ENCODE measurements at regions not wholly inside any gene's neighbourhood (a gene's known extent, or its start where the extent isn't known, plus 50 kb on each side); places are given as distances from the start of the nearest gene placed in this dataset.

DNA sequence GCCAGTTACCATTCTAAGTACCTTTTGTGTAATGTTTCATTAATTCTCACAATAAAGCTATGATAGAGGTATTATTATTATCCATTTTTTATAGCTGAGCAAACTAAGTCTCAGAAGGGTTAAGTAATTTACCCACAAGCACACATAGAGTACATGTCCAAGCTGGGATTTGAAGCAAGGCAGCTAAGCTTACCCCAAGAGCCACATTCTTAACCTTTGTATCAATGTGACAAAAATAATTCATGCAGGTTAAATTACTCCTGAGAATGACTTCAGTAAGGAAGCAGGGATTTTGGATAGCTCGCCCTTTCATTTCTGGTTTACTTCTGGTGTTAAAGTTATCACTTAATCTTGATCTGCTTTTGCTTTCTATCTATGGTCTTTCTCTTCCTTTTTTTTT is 141.9 kb downstream of the ACTBL2 start:
- H3K4me1 ChIP-seq = no peaks in the 10 kb centered on the region
- no peak overlapping the region for H3K4me3 ChIP-seq
- 90 to 100% methylated on average over 1 of the region's 1 CpG for WGBS, 2 donors
- TF ChIP-seq POLR2A (IDR thresholded peaks at IDR 0.05) = no peak
- TF ChIP-seq, protein P1, sequence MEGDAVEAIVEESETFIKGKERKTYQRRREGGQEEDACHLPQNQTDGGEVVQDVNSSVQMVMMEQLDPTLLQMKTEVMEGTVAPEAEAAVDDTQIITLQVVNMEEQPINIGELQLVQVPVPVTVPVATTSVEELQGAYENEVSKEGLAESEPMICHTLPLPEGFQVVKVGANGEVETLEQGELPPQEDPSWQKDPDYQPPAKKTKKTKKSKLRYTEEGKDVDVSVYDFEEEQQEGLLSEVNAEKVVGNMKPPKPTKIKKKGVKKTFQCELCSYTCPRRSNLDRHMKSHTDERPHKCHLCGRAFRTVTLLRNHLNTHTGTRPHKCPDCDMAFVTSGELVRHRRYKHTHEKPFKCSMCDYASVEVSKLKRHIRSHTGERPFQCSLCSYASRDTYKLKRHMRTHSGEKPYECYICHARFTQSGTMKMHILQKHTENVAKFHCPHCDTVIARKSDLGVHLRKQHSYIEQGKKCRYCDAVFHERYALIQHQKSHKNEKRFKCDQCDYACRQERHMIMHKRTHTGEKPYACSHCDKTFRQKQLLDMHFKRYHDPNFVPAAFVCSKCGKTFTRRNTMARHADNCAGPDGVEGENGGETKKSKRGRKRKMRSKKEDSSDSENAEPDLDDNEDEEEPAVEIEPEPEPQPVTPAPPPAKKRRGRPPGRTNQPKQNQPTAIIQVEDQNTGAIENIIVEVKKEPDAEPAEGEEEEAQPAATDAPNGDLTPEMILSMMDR (IDR thresholded peaks at IDR 0.05) = no peak
- no peaks in the 10 kb centered on the region for H3K27me3 ChIP-seq
- H3K27ac ChIP-seq = no peak overlapping the region
- H3K36me3 ChIP-seq (ENCODE audit: low read depth, missing control alignments) = no peaks in the 10 kb centered on the region
- DNase-seq = no peak
- no peaks in the 10 kb centered on the region for H3K9me3 ChIP-seq
- intact Hi-C loops (cut with DNase I; ENCODE audit: low total_unique reads) = no loop called here

DNA sequence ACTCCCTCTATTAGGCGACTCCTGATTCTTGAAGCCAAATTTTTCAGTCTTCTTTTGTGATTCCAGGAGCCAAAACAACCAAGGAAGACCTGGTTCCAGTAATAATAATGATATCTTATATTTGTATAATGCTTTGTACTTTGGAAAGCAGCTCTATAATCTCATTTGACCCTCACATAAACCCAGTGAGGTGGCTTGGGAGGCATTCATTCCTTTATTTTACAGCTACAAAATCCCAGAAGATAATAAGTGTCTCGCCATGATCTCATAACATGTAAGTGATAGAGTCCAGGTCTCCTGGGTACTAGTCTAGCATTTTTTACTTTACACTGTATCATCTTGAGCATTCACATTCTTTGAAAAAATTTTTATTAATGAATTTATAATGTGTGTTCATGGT is 143.1 kb downstream of the ACTBL2 start:
- Histone ChIP-seq H3K4me3 (no peak overlapping the region), H3K36me3 (ENCODE audit: low read depth, missing control alignments) (no peaks in the 10 kb centered on the region), H3K27me3 (no peaks in the 10 kb centered on the region), H3K4me1 (no peaks in the 10 kb centered on the region), H3K9me3 (no peaks in the 10 kb centered on the region), H3K27ac (no peak overlapping the region)
- intact Hi-C loops (cut with DNase I; ENCODE audit: low total_unique reads) = no loop called here
- no peak for DNase-seq
- TF ChIP-seq, protein P1 (IDR thresholded peaks at IDR 0.05) = no peak
- no peak for TF ChIP-seq POLR2A (IDR thresholded peaks at IDR 0.05)
- WGBS, 2 donors = 94 to 95% methylated on average over 2 of the region's 2 CpGs

DNA sequence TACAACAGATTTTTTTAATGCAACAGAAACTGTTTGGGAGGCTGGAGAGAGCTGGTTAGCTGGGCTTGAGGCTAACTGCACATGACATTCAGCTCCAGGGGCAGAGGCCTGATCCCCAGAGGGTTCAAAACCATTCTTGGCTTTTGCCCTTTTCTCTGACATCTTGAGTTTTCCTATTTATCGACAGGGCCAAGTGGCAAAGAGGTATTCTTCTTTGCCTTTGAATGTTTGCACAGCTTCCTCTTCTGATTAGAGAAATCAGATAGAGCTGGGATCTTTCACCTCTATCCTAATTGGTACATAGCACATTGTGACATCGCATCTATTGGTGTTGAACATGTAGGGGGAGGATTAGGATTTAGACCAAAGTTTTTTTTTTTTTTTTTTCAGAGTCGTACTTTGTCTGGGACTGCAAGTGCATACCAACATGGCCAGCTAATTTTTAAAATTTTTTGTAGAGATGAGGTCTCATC is 143.7 kb downstream of the ACTBL2 start:
- no peak for TF ChIP-seq POLR2A (IDR thresholded peaks at IDR 0.05)
- TF ChIP-seq, protein P1 (IDR thresholded peaks at IDR 0.05) = no peak
- DNase-seq = no peak
- no peaks in the 10 kb centered on the region for H3K36me3 ChIP-seq (ENCODE audit: low read depth, missing control alignments)
- no peak overlapping the region for H3K4me3 ChIP-seq
- no peaks in the 10 kb centered on the region for H3K27me3 ChIP-seq
- no peaks in the 10 kb centered on the region for H3K9me3 ChIP-seq
- no peak overlapping the region for H3K27ac ChIP-seq
- 67 to 79% methylated on average over 3 of the region's 3 CpGs for WGBS, 2 donors
- intact Hi-C loops (cut with DNase I; ENCODE audit: low total_unique reads) = no loop called here
- H3K4me1 ChIP-seq = no peaks in the 10 kb centered on the region

DNA sequence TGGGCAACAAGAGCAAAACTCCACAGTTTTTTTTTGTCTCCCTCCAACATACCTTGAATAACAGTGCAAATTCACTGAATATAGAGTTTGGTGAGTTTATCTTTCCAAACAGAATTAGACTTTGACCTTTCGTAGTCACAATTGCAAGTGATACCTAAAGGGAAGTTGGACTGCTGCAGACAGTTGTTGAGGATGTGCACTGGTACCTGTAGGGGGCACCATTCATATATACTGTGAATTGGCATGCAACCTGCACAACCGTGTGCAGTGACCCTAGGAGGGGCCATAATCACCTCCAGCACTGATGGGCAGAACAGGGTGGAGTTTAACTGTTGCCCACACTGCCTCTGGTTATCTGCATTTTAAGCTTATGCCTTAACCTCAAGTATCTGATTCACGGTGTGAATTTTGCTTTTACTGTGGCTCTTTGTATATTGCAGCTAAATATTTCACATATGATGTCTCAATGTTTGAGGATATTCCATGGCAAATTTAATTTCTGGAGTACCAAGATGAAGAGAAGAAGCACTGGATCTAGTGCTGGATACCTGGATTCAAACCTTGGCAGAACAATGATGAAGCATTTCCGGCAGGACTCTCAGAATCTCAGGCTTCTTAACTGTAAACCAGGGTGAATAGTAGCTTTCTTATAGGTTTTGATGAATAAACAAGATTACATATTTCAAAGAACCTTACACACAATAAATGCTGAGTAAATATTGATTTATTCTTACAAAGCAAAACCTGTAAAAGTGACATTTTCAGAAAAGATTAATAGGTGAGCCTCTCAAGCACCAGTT is 144.3 kb downstream of the ACTBL2 start:
- Histone ChIP-seq H3K27me3 (no peaks in the 10 kb centered on the region), H3K9me3 (no peaks in the 10 kb centered on the region), H3K4me1 (no peaks in the 10 kb centered on the region), H3K36me3 (ENCODE audit: low read depth, missing control alignments) (no peaks in the 10 kb centered on the region), H3K4me3 (no peak overlapping the region), H3K27ac (no peak overlapping the region)
- 72 to 78% methylated on average over 4 of the region's 4 CpGs for WGBS, 2 donors
- no peak for TF ChIP-seq POLR2A (IDR thresholded peaks at IDR 0.05)
- TF ChIP-seq, protein P1 (IDR thresholded peaks at IDR 0.05) = peak in 2 of 3 experiments; percentile 29 to 32
- intact Hi-C loops (cut with DNase I; ENCODE audit: low total_unique reads) = no loop called here
- DNase-seq = no peak
